ENCODE measurements at regions not wholly inside any gene's neighbourhood (a gene's known extent, or its start where the extent isn't known, plus 50 kb on each side); places are given as distances from the start of the nearest gene placed in this dataset.

DNA sequence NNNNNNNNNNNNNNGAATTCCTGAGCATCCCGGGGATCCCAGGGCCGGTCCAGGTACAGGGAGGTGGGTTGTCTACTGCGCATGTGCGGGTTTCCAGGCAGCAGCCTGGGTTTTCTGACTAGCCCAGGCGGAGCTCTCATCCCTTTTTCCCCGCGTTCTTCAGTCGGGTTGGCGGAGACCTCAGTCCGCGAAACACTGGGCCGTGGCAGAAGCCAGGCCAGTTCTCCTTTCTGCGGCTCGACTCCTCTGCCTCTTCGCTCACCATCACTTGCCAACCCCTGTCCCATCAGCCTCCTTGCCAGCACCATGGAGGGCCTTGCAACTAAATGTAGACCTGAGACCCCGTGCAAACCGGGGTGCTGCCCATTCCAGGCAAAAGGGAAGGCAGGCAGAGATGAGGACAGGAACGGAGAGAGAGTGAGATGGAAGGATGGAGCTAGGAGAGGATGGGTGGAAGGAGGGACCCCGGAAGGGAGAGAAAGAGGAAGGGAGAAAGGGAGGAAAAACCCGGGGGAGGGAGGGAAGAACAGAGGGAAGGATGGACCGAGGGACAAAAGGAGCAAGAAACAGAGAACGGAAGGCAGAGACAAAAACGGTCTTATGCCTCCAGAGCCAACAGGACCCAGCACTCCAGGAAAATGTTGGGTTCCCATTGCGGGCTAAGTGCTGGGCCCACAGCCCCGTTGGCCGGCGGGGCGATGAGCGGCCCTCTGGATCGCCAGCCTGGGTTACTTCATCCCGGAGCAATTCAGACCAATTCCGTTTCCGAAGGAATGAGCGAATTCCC, 445.4 kb upstream of the DEFB115 start:
- SMC1A ChIA-PET (ENCODE audit: uncharacterized antibody, unreplicated experiment) = no interaction called here
- TF ChIP-seq CBFB (IDR thresholded peaks at IDR 0.05; ENCODE audit: low read depth) (no peak), WRNIP1 (IDR thresholded peaks at IDR 0.05; ENCODE audit: borderline replicate concordance, low read depth, low read length) (no peak), RAD51 (IDR thresholded peaks at IDR 0.05) (no peak), ZSCAN29 (IDR thresholded peaks at IDR 0.05) (no peak), MYB (IDR thresholded peaks at IDR 0.05; ENCODE audit: borderline replicate concordance, low read depth, low read length) (no peak), JUNB (IDR thresholded peaks at IDR 0.05) (no peak), RFX5 (IDR thresholded peaks at IDR 0.05; ENCODE audit: low read depth, low read length) (no peak), CHD4 (IDR thresholded peaks at IDR 0.05) (no peak), CREM (IDR thresholded peaks at IDR 0.05; ENCODE audit: low read depth) (no peak), MYC (IDR thresholded peaks at IDR 0.05; ENCODE audit: insufficient read depth, insufficient read length, insufficient replicate concordance, low read length, severe bottlenecking) (no peak), MTA2 (IDR thresholded peaks at IDR 0.05; ENCODE audit: low read depth) (no peak), STAT1 (conservative IDR thresholded peaks at IDR 0.05) (no peak), HDGF (IDR thresholded peaks at IDR 0.05) (no peak), BMI1 (IDR thresholded peaks at IDR 0.05; ENCODE audit: borderline replicate concordance) (no peak), SREBF2 (IDR thresholded peaks at IDR 0.05; ENCODE audit: low read length) (no peak), CHD1 (IDR thresholded peaks at IDR 0.05; ENCODE audit: low read depth, low read length) (no peak)
- TF ChIP-seq, protein P1, sequence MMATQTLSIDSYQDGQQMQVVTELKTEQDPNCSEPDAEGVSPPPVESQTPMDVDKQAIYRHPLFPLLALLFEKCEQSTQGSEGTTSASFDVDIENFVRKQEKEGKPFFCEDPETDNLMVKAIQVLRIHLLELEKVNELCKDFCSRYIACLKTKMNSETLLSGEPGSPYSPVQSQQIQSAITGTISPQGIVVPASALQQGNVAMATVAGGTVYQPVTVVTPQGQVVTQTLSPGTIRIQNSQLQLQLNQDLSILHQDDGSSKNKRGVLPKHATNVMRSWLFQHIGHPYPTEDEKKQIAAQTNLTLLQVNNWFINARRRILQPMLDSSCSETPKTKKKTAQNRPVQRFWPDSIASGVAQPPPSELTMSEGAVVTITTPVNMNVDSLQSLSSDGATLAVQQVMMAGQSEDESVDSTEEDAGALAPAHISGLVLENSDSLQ (IDR thresholded peaks at IDR 0.05) = no peak
- TF ChIP-seq, protein P2, sequence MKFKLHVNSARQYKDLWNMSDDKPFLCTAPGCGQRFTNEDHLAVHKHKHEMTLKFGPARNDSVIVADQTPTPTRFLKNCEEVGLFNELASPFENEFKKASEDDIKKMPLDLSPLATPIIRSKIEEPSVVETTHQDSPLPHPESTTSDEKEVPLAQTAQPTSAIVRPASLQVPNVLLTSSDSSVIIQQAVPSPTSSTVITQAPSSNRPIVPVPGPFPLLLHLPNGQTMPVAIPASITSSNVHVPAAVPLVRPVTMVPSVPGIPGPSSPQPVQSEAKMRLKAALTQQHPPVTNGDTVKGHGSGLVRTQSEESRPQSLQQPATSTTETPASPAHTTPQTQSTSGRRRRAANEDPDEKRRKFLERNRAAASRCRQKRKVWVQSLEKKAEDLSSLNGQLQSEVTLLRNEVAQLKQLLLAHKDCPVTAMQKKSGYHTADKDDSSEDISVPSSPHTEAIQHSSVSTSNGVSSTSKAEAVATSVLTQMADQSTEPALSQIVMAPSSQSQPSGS (IDR thresholded peaks at IDR 0.05; ENCODE audit: low read length) = no peak
- Histone ChIP-seq H3K4me1 (ENCODE audit: control insufficient read depth, insufficient read depth, low read length) (no peaks in the 10 kb centered on the region), H3K4me2 (ENCODE audit: control insufficient read depth, insufficient read depth) (no peak overlapping the region), H3K79me2 (ENCODE audit: control insufficient read depth, insufficient read depth, low read length) (no peaks in the 10 kb centered on the region), H3K27me3 (replicated peaks in 1 of 2; ENCODE audit: control insufficient read depth in 2 of 2, insufficient read depth in 2 of 2, low read length in 1 of 2) (no peaks in the 10 kb centered on the region), H3K9me3 (replicated peaks; ENCODE audit: control insufficient read depth, insufficient read depth, low read length) (peaks cover 3% of the 10 kb centered on the region; the same call in 1 of the 3 replicates), H2AFZ (ENCODE audit: control insufficient read depth, low read depth, low read length) (no peak overlapping the region), H3K9ac (ENCODE audit: control insufficient read depth, insufficient read depth, low read length) (0 out of 2 replicates have a peak overlapping the region, but pooled peaks have one; percentile 1), H3K27ac (ENCODE audit: control insufficient read depth, insufficient read depth) (no peak overlapping the region), H4K20me1 (ENCODE audit: control insufficient read depth, insufficient read depth) (no peaks in the 10 kb centered on the region), H3K36me3 (ENCODE audit: control insufficient read depth in 2 of 2, insufficient read depth in 2 of 2, low read length in 1 of 2) (no peaks in the 10 kb centered on the region), H3K4me3 (no peak overlapping the region)
- DNase-seq (ENCODE audit: low read depth, low spot score) (peak; percentile 20), FAIRE-seq (no peak), ATAC-seq (peak; percentile 67)
- BruUV-seq (replicated peaks) = no TSS peak
- CTCF ChIA-PET = no interaction called here
- POLR2A ChIA-PET = no interaction called here
- WGBS (ENCODE audit: insufficient coverage, insufficient replicate concordance, low lambda C conversion rate, missing lambda C conversion rate) = 39% methylated on average over 33 of the region's 34 CpGs
- intact Hi-C loops (cut with micrococcal nuclease; ENCODE audit: unreplicated experiment) = no loop called here
- RAD21 ChIA-PET (ENCODE audit: unreplicated experiment) = no interaction called here
- in situ Hi-C loops (cut with MboI) = no loop called here

Data from GM12878 (cell line).